ENCODE measurements at regions not wholly inside any gene's neighbourhood (a gene's known extent, or its start where the extent isn't known, plus 50 kb on each side); places are given as distances from the start of the nearest gene placed in this dataset.

DNA sequence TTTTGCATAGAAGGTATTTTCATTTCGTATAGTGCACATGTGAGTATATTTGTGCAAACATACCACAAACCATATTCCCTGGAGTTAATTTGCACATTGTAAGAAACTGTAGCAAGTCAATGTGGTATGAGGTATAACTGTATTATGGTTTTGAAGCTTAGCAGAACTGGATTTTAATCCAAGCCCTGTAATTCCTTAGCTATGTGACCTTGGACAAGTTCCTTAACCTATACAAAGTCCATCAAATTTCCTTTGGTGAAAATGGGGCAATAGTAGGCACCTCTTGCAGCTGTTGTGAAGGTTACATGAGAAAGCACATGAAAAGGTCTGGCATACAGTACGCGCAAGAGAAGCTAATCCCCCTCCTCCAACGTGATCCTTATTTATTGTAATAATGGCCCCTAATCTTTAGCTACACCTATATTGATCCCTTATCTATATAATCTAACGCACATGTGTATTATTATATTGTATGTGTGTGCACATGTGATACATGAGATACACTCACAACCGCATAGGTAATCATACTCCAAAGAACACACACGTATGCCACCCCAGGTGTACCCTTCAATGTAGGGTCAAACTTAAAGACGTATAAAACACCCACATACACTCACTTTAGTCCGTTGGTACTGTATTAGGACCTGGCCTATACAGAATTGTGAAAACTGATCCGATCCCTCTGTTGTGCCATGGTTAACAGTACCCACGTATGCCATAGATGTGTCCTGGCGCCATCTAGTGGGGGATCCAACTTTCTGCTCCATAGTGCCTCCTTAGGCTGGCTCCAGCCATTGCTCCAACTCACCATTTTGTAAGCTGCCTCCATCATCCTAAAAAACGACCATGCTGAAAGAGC lies 402.9 kb upstream of the SLC14A2 start:
- WGBS, 3 donors, result 59 to 63% (median 60%) methylated on average over 13 of the region's 13 CpGs
- H3K27ac ChIP-seq (ENCODE audit: low read depth, low read length), result no peak overlapping the region

DNA sequence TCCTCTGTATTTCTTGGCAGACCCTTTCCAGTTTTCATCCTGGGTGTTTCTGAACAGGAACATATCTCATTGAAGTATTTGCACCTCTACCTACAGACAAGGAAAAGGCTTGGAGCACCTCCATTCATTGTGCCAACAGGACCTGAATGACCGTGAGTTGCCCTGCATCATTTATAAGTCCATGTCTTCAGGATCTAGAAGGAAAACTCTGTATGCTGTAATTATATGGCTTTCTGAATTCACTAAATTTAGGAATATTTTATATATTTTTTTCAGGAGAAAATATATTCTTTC lies 402.3 kb upstream of the SLC14A2 start:
- no peak overlapping the region for H3K27ac ChIP-seq (ENCODE audit: low read depth, low read length)
- 94 to 100% (median 97%) methylated on average over 1 of the region's 1 CpG for WGBS, 3 donors

GRCh38 chr18:45218436-45218835 lies 396.8 kb upstream of the SLC14A2 start:
- H3K27ac ChIP-seq (ENCODE audit: low read depth, low read length), result no peak overlapping the region

GRCh38 chr18:45221363-45221762 lies 393.9 kb upstream of the SLC14A2 start:
- WGBS, 3 donors, result 82 to 94% (median 86%) methylated on average over 5 of the region's 5 CpGs
- H3K27ac ChIP-seq (ENCODE audit: low read depth, low read length), result no peak overlapping the region

More at GRCh38 chr18:45218436-45218835, 396.8 kb upstream of the SLC14A2 start:
- WGBS, 3 donors, result 78 to 80% (median 78%) methylated on average over 6 of the region's 6 CpGs

DNA sequence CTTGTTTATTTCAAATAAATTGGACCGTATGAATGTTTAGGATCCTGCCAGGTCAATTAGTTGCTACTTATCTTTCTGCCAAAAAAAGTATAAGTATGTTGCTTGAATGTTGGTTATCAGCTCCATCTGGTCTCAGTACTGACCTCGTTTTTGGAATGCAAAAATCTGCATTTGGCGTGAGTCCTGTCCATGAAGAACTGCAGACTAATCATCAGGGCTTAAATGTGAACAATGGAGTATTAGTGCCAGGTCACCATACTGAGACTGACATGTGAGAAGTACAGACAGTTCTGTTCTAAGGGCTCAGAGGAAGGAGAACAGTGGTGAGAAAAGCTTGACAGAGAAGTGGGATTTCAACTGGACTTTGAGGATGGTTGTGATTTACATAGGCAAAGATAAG lies 393.1 kb upstream of the SLC14A2 start:
- WGBS, 3 donors, result 52 to 67% (median 55%) methylated on average over 3 of the region's 3 CpGs
- no peak overlapping the region for H3K27ac ChIP-seq (ENCODE audit: low read depth, low read length)

- WGBS, 3 donors, result 83 to 96% (median 87%) methylated on average over 1 of the region's 1 CpG
- no peak overlapping the region for H3K27ac ChIP-seq (ENCODE audit: low read depth, low read length)
Measured at GRCh38 chr18:45227001-45227742, 388.1 kb upstream of the SLC14A2 start.

- 88 to 90% (median 90%) methylated on average over 7 of the region's 7 CpGs for WGBS, 3 donors
- H3K27ac ChIP-seq (ENCODE audit: low read depth, low read length), result no peak overlapping the region
Measured at GRCh38 chr18:45228796-45229388, 386.4 kb upstream of the SLC14A2 start.

DNA sequence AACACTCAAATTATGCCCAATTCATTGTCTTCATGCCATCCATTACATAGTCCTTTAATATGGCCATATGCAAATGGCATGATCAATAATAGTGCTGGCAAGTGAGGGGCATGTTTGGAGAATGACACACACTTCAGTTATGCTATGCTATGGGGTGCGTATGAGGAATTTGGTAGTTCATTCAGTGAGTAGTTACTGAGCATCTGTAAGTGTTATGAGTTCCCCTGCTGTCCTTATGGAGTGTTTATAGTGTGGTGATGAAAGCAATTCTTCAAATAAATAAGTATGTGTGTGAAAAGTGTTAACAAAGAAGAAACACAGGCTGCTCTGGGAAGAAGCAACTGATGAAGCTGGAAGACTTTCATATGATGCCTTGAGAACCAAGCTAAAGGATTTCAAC lies 383.7 kb upstream of the SLC14A2 start:
- H3K27ac ChIP-seq (ENCODE audit: low read depth, low read length), result no peak overlapping the region
- 94 to 97% (median 95%) methylated on average over 1 of the region's 1 CpG for WGBS, 3 donors

DNA sequence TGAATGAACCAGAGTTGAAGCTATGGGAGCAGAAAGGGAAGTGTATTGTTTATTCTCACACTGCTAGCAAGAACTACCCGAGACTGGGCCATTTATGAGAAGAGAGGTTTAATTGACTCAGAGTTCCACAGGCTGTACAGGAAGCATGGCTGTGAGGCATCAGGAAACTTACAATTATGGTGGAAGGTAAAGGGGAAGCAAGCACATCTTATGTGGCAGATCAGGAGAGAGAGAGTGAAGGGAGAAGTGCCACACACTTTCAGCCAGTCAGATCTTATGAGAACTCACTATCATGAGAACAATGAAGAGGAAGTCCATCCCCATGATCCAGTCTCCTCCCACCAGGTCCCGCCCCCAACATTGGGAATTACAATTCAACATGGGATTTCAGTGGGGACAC lies 383.2 kb upstream of the SLC14A2 start:
- H3K27ac ChIP-seq (ENCODE audit: low read depth, low read length), result no peak overlapping the region
- WGBS, 3 donors, result 69 to 97% (median 76%) methylated on average over 2 of the region's 2 CpGs

DNA sequence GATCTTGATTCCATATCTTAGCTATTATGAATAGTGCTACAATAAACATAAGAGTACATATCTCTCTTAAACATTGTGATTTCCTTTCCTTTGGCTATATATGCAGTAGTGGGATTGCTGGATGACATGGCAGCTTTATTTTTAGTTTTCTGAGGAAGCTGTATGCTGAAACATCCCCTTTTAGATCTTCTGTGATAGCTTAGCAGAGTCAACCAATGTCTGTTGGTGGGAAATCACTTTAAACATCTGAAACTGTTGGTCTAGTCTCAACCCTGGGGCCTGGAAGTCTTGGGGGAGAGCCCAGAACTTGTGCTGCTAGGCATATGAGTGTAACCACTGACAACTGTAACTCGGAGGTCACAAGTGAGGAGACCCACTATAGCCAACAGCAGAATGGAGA lies 378.6 kb upstream of the SLC14A2 start:
- H3K27ac ChIP-seq (ENCODE audit: low read depth, low read length), result no peak overlapping the region
- 20 to 75% (median 29%) methylated on average over 1 of the region's 1 CpG for WGBS, 3 donors

DNA sequence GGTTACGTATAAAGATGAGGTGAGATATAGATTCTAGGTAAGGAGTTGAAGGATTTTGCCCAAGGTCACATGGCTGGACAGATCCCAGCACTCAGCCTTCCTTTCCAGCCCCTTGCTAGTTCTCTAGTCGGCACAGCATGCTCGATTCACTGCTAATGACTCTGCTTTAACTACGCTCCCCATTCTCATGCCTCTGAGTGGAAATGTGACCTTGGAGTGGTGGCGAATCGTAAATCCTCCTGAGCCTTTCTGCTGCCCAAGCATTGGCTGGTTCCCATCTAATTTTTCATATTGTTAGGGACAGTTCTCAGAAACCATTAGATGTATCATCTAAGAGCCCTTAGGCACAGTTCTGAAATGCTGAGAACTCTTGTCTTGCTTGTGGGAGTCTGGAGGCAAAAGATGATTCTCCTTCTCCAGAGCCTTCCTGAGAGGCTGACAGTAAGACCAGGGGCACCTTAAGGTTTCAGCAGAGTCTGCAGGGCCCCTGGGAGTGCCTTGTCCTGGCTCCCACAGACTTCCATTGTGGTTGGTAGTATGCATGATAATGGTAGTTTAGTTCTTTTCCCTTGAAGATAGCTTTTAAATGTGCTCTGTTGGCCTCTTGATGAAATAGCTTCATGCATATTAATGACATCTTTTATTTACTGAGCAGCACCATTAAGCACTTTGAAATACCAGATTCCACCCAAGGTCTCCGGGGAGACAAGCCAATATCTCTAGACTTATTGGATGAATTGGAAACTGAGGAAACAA lies 377.8 kb upstream of the SLC14A2 start:
- WGBS, 3 donors, result 81 to 93% (median 89%) methylated on average over 7 of the region's 7 CpGs
- H3K27ac ChIP-seq (ENCODE audit: low read depth, low read length), result no peak overlapping the region

GRCh38 chr18:45241271-45241670 lies 374.0 kb upstream of the SLC14A2 start:
- 87 to 91% (median 88%) methylated on average over 3 of the region's 3 CpGs for WGBS, 3 donors
- no peak overlapping the region for H3K27ac ChIP-seq (ENCODE audit: low read depth, low read length)

GRCh38 chr18:45241982-45242565 lies 373.2 kb upstream of the SLC14A2 start:
- H3K27ac ChIP-seq (ENCODE audit: low read depth, low read length), result no peak overlapping the region
- WGBS, 3 donors, result 93 to 94% (median 93%) methylated on average over 8 of the region's 8 CpGs

- 73 to 91% (median 83%) methylated on average over 7 of the region's 7 CpGs for WGBS, 3 donors
- H3K27ac ChIP-seq (ENCODE audit: low read depth, low read length), result no peak overlapping the region
Measured at GRCh38 chr18:45243340-45244110, 371.8 kb upstream of the SLC14A2 start.

DNA sequence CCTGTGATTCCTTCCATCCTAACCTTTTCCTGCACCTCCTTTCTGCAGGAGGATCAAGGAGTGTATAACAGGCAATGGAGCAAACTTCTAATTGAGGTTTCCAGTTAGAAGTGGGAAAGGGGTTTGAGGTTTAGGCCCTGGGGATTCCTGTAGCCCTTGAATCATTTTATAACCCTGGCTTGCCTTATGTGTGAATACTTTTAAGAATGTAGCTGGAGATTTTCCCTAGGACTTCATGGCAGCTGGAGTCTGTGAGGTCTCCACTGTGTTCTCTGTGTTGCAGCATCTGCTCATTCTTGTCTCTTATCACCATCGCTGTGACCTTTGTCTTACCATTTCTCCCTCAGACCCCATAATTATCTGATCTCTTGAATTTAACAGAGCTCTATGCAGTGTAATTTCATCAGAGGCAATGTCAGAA lies 370.2 kb upstream of the SLC14A2 start:
- H3K27ac ChIP-seq (ENCODE audit: low read depth, low read length), result no peak overlapping the region
- 71 to 85% (median 83%) methylated on average over 1 of the region's 1 CpG for WGBS, 3 donors

- WGBS, 3 donors, result 34 to 67% (median 35%) methylated on average over 6 of the region's 6 CpGs
Measured at GRCh38 chr18:45248240-45248903, 366.9 kb upstream of the SLC14A2 start.

GRCh38 chr18:45249246-45249661 lies 366.0 kb upstream of the SLC14A2 start:
- 63 to 81% (median 65%) methylated on average over 1 of the region's 1 CpG for WGBS, 3 donors

More at GRCh38 chr18:45248240-45248903, 366.9 kb upstream of the SLC14A2 start:
- no peak overlapping the region for H3K27ac ChIP-seq (ENCODE audit: low read depth, low read length)

More at GRCh38 chr18:45249246-45249661, 366.0 kb upstream of the SLC14A2 start:
- H3K27ac ChIP-seq (ENCODE audit: low read depth, low read length), result no peak overlapping the region
